HEK293 (cell line): ENCODE measurements at regions not wholly inside any gene's neighbourhood (a gene's known extent, or its start where the extent isn't known, plus 50 kb on each side); places are given as distances from the start of the nearest gene placed in this dataset.

Experiments
- CTCF ChIA-PET: fragments of 350-600 bp; formaldehyde crosslinking; extraction: SDS; loops from one replicate; lab custom pipeline; 2021; ENCODE audit warnings: antibody characterized with exemption; lab: Yijun Ruan, JAX
- POLR2A ChIA-PET: fragments of 300-600 bp; formaldehyde crosslinking; extraction: SDS; loops from one replicate; lab custom pipeline; 2020; ENCODE audit warnings: antibody characterized with exemption, inconsistent platforms; lab: Yijun Ruan, JAX
- H3K27ac ChIP-seq: fragments of 200-500 bp; sonication (Bioruptor generic); 2 replicates; pipeline ENCODE4 v1.5.1; 2014; ENCODE audit warnings: low read depth, low read length, control low read depth, inconsistent platforms; ENCODE audit errors: extremely low read depth
- H3K36me3 ChIP-seq, 2 experiments: fragments of 200-500 bp in 1 of 2; sonication (Bioruptor generic) in 1 of 2; 1 replicate in 1 of 2; 2 replicates in 1 of 2; pipeline ENCODE4 v1.5.1; 2014 to 2017; ENCODE audit warnings: inconsistent platforms in 2 of 2, low read length in 2 of 2; ENCODE audit not compliant: control insufficient read depth in 2 of 2, insufficient read depth in 1 of 2
- H3K4me1 ChIP-seq: fragments of 200-500 bp; sonication (Bioruptor generic); 2 replicates; pipeline ENCODE4 v1.5.1; 2014; ENCODE audit warnings: mild to moderate bottlenecking, low read length, inconsistent platforms; ENCODE audit not compliant: control insufficient read depth, insufficient read depth
- H3K4me3 ChIP-seq: 2 replicates; pipeline ENCODE4 v1.5.1; 2011; ENCODE audit warnings: low read depth, mild to moderate bottlenecking, control low read depth, low read length, moderate library complexity
- H3K9me3 ChIP-seq: fragments of 200-500 bp; sonication (Bioruptor generic); 2 replicates; pipeline ENCODE4 v1.5.1; 2014; ENCODE audit warnings: low read depth, low read length, inconsistent platforms; ENCODE audit not compliant: control insufficient read depth, insufficient read depth
- GLIS2 ChIP-seq: fragments of 450-650 bp; formaldehyde crosslinking; IDR thresholded peaks from 2 replicates; pipeline ENCODE4 v1.5.1; 2016; ENCODE audit warnings: missing biosample characterization, missing genetic modification characterization
- KLF16 ChIP-seq: fragments of 450-650 bp; formaldehyde crosslinking; IDR thresholded peaks from 2 replicates; pipeline ENCODE4 v1.5.1; 2017; ENCODE audit warnings: missing biosample characterization, missing genetic modification characterization
- MYNN ChIP-seq: fragments of 450-650 bp; formaldehyde crosslinking; IDR thresholded peaks from 2 replicates; pipeline ENCODE4 v1.5.1; 2016; ENCODE audit warnings: missing biosample characterization, missing genetic modification characterization, borderline replicate concordance
- ZFHX2 ChIP-seq: fragments of 450-650 bp; formaldehyde crosslinking; conservative IDR thresholded peaks from 2 replicates; pipeline ENCODE4 v1.5.1; 2016; ENCODE audit warnings: missing biosample characterization, missing genetic modification characterization
- ZFP69B ChIP-seq: fragments of 450-650 bp; formaldehyde crosslinking; IDR thresholded peaks from 2 replicates; pipeline ENCODE4 v1.5.1; 2016; ENCODE audit warnings: missing biosample characterization, missing genetic modification characterization
- ZNF146 ChIP-seq: fragments of 450-650 bp; formaldehyde crosslinking; IDR thresholded peaks from 2 replicates; pipeline ENCODE4 v1.5.1; 2016; ENCODE audit warnings: missing biosample characterization, missing genetic modification characterization
- ZNF211 ChIP-seq: fragments of 450-650 bp; formaldehyde crosslinking; IDR thresholded peaks from 2 replicates; pipeline ENCODE4 v1.5.1; 2016; ENCODE audit warnings: low read depth, missing biosample characterization, missing genetic modification characterization
- ZNF23 ChIP-seq: fragments of 450-650 bp; formaldehyde crosslinking; IDR thresholded peaks from 2 replicates; pipeline ENCODE4 v1.5.1; 2016; ENCODE audit warnings: missing biosample characterization, missing genetic modification characterization, borderline replicate concordance
- ZNF335 ChIP-seq: fragments of 450-650 bp; formaldehyde crosslinking; conservative IDR thresholded peaks from 2 replicates; pipeline ENCODE4 v1.5.1; 2016; ENCODE audit warnings: missing biosample characterization, missing genetic modification characterization
- ZNF529 ChIP-seq: fragments of 450-650 bp; formaldehyde crosslinking; IDR thresholded peaks from 2 replicates; pipeline ENCODE4 v1.5.1; 2017; ENCODE audit warnings: missing genetic modification characterization, missing biosample characterization; ENCODE audit not compliant: insufficient replicate concordance
- ZNF549 ChIP-seq: fragments of 450-650 bp; IDR thresholded peaks from 2 replicates; pipeline ENCODE4 v1.5.1; 2018; ENCODE audit warnings: missing biosample characterization, missing genetic modification characterization, mild to moderate bottlenecking, inconsistent platforms, moderate library complexity
- ZNF664 ChIP-seq: fragments of 450-650 bp; formaldehyde crosslinking; IDR thresholded peaks from 2 replicates; pipeline ENCODE4 v1.5.1; 2016; ENCODE audit warnings: missing biosample characterization, missing genetic modification characterization
- ZNF776 ChIP-seq: fragments of 450-650 bp; formaldehyde crosslinking; IDR thresholded peaks from 2 replicates; pipeline ENCODE4 v1.5.0; 2017; ENCODE audit warnings: missing biosample characterization, missing genetic modification characterization, borderline replicate concordance
- ZNF830 ChIP-seq: fragments of 450-650 bp; IDR thresholded peaks from 2 replicates; pipeline ENCODE4 v1.5.0; 2018; ENCODE audit warnings: missing biosample characterization, missing genetic modification characterization, low read depth, mild to moderate bottlenecking, moderate library complexity
- ZXDB ChIP-seq: fragments of 450-650 bp; formaldehyde crosslinking; IDR thresholded peaks from 2 replicates; pipeline ENCODE4 v1.5.1; 2016; ENCODE audit warnings: missing biosample characterization, missing genetic modification characterization
- TF ChIP-seq, protein P1 (sequence below): IDR thresholded peaks from 2 replicates; pipeline ENCODE4 v1.6.1; 2011; ENCODE audit warnings: mild to moderate bottlenecking, low read depth, low read length, borderline replicate concordance
- TF ChIP-seq, protein P2 (sequence below): fragments of 450-650 bp; formaldehyde crosslinking; IDR thresholded peaks from 2 replicates; pipeline ENCODE4 v1.5.1; 2016; ENCODE audit warnings: missing biosample characterization, missing genetic modification characterization, low read depth
- TF ChIP-seq, protein P3 (sequence below): fragments of 450-650 bp; formaldehyde crosslinking; IDR thresholded peaks from 2 replicates; pipeline ENCODE4 v1.5.1; 2016; ENCODE audit warnings: missing biosample characterization, missing genetic modification characterization
- TF ChIP-seq, protein P4 (sequence below): fragments of 450-650 bp; formaldehyde crosslinking; IDR thresholded peaks from 2 replicates; pipeline ENCODE4 v1.5.1; 2016; ENCODE audit warnings: missing biosample characterization, missing genetic modification characterization
- TF ChIP-seq, protein P5 (sequence below): fragments of 450-650 bp; formaldehyde crosslinking; IDR thresholded peaks from 2 replicates; pipeline ENCODE4 v1.5.1; 2016; ENCODE audit warnings: missing biosample characterization, missing genetic modification characterization
- TF ChIP-seq, protein P6 (sequence below): fragments of 450-650 bp; formaldehyde crosslinking; IDR thresholded peaks from 2 replicates; pipeline ENCODE4 v1.5.1; 2016; ENCODE audit warnings: missing biosample characterization, missing genetic modification characterization

DNA sequence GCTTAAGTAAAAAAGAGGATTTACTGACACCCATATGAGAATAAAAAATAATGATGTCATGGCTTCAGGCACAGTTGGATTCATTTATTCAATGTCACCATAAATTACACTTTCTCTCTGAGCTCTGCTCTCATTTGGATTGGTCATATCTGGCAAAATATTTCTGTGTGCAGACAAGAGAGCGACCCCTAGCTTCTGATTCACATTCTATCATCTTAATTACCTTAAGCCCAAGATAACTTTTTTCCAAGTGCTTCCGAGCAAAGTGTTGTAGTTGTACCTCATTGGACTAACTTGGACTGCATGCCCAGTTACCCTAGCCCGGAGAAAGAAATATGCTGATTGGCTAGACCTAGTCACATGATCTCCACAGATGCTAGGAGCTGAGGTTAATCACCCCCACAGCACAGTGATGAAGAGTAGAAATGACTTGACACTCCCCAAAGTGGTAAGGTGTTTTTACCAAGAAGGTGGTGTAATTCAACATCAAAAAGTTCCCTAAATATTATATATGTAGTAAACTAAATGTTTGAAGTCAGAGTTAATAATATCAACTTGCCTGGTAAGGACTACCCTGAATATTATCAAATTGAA, 552.2 kb upstream of the SUCLG2 start:
- ChIA-PET CTCF (no interaction called here), POLR2A (no interaction called here)
- H3K27ac ChIP-seq: no peak overlapping the region
- H3K4me1 ChIP-seq: no peaks in the 10 kb centered on the region
- H3K9me3 ChIP-seq: no peaks in the 10 kb centered on the region
- H3K36me3 ChIP-seq: no peaks in the 10 kb centered on the region
- TF ChIP-seq, protein P1, sequence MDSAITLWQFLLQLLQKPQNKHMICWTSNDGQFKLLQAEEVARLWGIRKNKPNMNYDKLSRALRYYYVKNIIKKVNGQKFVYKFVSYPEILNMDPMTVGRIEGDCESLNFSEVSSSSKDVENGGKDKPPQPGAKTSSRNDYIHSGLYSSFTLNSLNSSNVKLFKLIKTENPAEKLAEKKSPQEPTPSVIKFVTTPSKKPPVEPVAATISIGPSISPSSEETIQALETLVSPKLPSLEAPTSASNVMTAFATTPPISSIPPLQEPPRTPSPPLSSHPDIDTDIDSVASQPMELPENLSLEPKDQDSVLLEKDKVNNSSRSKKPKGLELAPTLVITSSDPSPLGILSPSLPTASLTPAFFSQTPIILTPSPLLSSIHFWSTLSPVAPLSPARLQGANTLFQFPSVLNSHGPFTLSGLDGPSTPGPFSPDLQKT: no peak
- TF ChIP-seq, protein P2, sequence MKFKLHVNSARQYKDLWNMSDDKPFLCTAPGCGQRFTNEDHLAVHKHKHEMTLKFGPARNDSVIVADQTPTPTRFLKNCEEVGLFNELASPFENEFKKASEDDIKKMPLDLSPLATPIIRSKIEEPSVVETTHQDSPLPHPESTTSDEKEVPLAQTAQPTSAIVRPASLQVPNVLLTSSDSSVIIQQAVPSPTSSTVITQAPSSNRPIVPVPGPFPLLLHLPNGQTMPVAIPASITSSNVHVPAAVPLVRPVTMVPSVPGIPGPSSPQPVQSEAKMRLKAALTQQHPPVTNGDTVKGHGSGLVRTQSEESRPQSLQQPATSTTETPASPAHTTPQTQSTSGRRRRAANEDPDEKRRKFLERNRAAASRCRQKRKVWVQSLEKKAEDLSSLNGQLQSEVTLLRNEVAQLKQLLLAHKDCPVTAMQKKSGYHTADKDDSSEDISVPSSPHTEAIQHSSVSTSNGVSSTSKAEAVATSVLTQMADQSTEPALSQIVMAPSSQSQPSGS (tag by site-specific recombination): 0 out of 2 replicates have a peak, but pooled peaks have one; percentile 16
- H3K4me3 ChIP-seq: no peak overlapping the region

DNA sequence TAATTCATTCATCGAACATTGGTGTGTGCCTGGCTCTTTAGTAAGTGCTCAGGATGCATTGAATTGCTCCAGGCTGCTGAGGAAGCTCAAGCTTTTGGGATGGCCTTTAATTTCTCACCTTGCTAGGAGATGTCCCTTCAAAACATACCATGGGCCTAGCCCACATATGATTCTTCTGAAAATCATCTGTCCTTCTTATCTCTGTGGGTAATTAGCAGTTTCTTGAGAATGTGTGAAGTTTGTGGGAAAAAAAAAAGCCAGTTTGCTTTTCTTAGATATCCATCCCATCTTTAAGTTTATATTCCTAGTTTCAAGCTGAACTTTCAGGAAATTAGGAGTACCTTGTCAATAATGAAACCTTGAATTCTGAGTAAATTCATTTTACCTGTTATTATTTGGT, 532.3 kb upstream of the SUCLG2 start:
- CTCF ChIA-PET: no interaction called here
- H3K27ac ChIP-seq: no peak overlapping the region
- H3K4me1 ChIP-seq: no peaks in the 10 kb centered on the region
- POLR2A ChIA-PET: no interaction called here
- TF ChIP-seq ZNF211 (tag by site-specific recombination) (no peak), GLIS2 (tag by site-specific recombination) (no peak), ZFHX2 (tag by site-specific recombination) (no peak), MYNN (no peak), ZXDB (tag by site-specific recombination) (no peak), ZNF776 (no peak), ZNF529 (tag by site-specific recombination) (no peak), ZNF335 (tag by site-specific recombination) (no peak), ZNF146 (no peak)
- TF ChIP-seq, protein P3, sequence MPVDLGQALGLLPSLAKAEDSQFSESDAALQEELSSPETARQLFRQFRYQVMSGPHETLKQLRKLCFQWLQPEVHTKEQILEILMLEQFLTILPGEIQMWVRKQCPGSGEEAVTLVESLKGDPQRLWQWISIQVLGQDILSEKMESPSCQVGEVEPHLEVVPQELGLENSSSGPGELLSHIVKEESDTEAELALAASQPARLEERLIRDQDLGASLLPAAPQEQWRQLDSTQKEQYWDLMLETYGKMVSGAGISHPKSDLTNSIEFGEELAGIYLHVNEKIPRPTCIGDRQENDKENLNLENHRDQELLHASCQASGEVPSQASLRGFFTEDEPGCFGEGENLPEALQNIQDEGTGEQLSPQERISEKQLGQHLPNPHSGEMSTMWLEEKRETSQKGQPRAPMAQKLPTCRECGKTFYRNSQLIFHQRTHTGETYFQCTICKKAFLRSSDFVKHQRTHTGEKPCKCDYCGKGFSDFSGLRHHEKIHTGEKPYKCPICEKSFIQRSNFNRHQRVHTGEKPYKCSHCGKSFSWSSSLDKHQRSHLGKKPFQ (tag by site-specific recombination): no peak
- TF ChIP-seq, protein P4, sequence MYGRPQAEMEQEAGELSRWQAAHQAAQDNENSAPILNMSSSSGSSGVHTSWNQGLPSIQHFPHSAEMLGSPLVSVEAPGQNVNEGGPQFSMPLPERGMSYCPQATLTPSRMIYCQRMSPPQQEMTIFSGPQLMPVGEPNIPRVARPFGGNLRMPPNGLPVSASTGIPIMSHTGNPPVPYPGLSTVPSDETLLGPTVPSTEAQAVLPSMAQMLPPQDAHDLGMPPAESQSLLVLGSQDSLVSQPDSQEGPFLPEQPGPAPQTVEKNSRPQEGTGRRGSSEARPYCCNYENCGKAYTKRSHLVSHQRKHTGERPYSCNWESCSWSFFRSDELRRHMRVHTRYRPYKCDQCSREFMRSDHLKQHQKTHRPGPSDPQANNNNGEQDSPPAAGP (tag by site-specific recombination): no peak
- TF ChIP-seq, protein P5, sequence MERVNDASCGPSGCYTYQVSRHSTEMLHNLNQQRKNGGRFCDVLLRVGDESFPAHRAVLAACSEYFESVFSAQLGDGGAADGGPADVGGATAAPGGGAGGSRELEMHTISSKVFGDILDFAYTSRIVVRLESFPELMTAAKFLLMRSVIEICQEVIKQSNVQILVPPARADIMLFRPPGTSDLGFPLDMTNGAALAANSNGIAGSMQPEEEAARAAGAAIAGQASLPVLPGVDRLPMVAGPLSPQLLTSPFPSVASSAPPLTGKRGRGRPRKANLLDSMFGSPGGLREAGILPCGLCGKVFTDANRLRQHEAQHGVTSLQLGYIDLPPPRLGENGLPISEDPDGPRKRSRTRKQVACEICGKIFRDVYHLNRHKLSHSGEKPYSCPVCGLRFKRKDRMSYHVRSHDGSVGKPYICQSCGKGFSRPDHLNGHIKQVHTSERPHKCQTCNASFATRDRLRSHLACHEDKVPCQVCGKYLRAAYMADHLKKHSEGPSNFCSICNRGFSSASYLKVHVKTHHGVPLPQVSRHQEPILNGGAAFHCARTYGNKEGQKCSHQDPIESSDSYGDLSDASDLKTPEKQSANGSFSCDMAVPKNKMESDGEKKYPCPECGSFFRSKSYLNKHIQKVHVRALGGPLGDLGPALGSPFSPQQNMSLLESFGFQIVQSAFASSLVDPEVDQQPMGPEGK (tag by site-specific recombination): no peak
- no peaks in the 10 kb centered on the region for H3K9me3 ChIP-seq
- H3K4me3 ChIP-seq: no peak overlapping the region
- H3K36me3 ChIP-seq: no peaks in the 10 kb centered on the region

DNA sequence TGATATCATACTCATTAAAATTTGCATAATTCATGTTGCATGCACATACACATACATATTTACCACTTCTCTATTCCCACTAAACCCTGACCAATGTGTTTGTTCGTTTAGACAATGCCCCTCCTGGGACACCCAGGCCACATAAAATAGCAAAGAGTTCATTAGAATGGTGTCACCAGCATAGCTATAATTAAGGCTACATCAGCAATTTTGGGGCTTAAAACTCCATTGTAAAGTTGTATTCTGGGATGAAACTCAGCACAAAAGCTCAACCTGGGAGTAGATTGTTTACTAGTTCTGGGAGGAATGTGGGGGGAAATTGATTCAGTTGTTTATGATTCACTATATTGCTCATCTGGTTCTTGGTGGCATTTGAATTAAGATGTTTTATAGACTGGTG, 522.2 kb upstream of the SUCLG2 start:
- CTCF ChIA-PET: no interaction called here
- H3K9me3 ChIP-seq: no peaks in the 10 kb centered on the region
- no peak overlapping the region for H3K4me3 ChIP-seq
- TF ChIP-seq ZNF549 (tag by site-specific recombination) (no peak), ZFHX2 (tag by site-specific recombination) (no peak), ZNF664 (tag by site-specific recombination) (no peak), KLF16 (tag by site-specific recombination) (no peak), ZNF830 (no peak), ZFP69B (tag by site-specific recombination) (no peak), ZNF23 (tag by site-specific recombination) (no peak)
- TF ChIP-seq, protein P6, sequence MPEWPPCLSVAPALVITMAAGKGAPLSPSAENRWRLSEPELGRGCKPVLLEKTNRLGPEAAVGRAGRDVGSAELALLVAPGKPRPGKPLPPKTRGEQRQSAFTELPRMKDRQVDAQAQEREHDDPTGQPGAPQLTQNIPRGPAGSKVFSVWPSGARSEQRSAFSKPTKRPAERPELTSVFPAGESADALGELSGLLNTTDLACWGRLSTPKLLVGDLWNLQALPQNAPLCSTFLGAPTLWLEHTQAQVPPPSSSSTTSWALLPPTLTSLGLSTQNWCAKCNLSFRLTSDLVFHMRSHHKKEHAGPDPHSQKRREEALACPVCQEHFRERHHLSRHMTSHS (tag by site-specific recombination): no peak
- no peaks in the 10 kb centered on the region for H3K4me1 ChIP-seq
- H3K27ac ChIP-seq: no peak overlapping the region
- H3K36me3 ChIP-seq: no peaks in the 10 kb centered on the region
- POLR2A ChIA-PET: no interaction called here
